ENCODE measurements at regions not wholly inside any gene's neighbourhood (a gene's known extent, or its start where the extent isn't known, plus 50 kb on each side); places are given as distances from the start of the nearest gene placed in this dataset.

- no peak for DNase-seq
Observed at GRCh38 chr18:46353460-46353859, 249.3 kb downstream of the HAUS1 start.

DNA sequence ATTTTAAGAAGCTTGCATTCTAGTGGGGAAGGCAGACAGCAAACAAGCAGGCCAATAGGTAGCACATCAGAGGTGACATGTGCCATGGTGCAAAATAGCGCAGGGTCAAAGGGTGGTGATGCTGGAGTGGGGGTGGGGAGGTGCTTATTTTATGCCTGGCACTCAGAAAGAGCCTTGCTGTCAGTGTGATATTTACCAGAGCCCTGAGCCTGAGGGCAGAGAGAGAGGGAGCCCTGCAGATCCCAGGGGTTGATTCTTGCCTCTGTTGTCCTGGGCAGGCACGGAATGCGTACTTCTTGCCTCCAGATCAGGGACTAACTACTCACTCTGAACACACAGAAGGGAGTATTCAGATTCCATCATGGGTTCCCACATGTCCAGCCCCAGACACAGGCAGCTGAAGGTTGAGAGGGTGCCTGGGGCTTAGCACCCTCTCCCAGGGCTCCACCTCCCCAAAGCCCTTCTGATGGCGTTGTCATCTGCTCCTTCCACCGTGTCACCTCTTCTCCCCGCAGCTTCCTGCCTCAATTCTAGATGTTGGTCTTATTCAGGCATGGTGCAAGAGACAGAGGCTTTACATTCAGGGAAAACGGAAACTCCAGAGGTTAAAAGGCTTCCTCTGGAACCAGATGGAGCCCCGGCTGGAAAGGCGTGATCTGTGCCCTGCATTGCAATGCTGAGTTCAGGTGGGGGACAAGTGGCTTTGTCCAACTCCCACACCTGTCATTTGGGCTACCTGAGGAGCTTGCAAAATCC lies 252.3 kb downstream of the HAUS1 start:
- no peak for DNase-seq

GRCh38 chr18:46360102-46360699 lies 256.0 kb downstream of the HAUS1 start:
- DNase-seq, result no peak

GRCh38 chr18:46360866-46361265 lies 256.7 kb downstream of the HAUS1 start:
- DNase-seq, result no peak

GRCh38 chr18:46362533-46362932 lies 258.3 kb downstream of the HAUS1 start:
- DNase-seq, result no peak

- no peak for DNase-seq
Observed at GRCh38 chr18:46364048-46364447, 259.9 kb downstream of the HAUS1 start.

- DNase-seq, result no peak
Observed at GRCh38 chr18:46366201-46366600, 262.0 kb downstream of the HAUS1 start.

- DNase-seq, result no peak
Observed at GRCh38 chr18:46366751-46367376, 262.7 kb downstream of the HAUS1 start.

DNA sequence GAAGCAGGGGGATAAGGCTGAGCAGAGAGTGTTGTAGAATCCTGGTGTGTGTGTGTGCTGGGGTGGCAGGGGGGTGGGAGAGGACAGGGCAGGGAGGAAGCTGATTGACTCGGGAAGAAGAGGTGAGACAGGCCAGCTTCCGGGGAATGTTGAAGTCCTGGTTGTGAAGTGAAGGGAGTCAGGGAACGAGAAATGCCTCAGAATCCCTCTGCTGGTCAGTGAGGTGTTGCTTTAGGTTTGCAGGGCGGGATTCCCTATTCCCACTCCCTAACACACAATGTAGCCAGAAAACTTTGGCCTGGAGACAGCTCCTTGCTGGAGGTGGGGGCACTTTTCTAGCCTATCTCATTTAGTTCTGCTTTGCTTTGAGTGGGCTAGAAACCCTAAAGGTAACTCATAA lies 265.1 kb downstream of the HAUS1 start:
- no peak for DNase-seq

GRCh38 chr18:46370898-46371297 lies 266.7 kb downstream of the HAUS1 start:
- no peak for DNase-seq

DNA sequence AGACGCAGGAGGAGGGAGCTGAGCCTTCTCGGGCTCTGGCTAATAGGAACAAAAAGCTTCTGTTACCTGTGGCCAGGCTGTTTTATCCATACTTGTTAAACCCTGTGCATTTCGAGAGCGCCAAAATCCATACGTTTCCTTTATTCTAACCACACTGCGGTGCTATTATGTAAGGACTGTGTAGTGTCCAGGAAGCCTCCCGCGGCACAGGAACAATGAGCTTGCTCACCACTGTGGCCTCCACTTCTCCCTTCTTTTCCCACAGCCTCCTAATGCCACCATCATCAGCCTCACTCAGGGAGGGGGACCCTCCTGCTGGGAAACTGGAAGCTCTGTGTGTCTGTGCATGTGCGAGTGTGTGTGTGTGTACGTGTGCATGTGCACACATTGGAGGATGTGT lies 268.5 kb downstream of the HAUS1 start:
- DNase-seq, result no peak

DNA sequence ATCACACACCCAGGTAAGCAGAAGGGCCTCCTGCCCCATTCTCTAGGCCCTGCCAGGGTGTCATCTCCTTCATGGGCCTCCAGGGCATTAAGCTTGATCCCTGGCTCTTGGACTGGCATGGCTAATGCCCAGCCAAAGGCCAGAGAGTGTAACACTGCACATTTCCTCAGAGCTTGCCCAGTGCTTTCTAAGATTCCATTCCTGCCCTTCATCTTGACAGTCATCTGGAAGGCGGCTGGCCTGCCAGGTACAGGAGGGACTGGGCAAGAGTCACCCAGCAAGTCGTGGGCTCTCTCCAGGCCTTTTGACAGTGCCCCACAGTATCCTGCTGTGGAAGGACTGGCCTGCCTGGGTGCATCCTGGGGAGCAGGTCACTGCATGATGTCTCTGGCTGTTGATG lies 268.9 kb downstream of the HAUS1 start:
- DNase-seq, result no peak

DNA sequence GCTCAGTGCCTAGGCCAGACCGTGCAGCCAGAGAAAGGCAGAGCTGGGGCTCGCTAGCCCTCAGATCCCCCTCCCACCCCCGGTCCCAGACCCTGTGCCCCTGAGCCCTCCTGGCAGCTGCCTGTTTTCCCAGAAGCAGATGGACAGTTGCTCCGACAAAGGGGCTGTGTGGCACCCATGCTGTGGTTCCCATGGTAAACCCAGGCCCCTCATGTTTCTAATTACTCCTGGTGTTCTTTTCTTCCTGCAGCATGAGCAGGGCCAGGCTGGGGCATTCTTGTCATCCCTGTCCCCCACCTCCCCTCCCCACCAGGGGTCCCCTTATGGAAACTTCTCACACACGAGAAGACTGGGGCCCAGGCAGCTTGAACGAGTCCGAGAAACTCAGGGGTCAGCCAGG lies 269.6 kb downstream of the HAUS1 start:
- DNase-seq, result no peak

DNA sequence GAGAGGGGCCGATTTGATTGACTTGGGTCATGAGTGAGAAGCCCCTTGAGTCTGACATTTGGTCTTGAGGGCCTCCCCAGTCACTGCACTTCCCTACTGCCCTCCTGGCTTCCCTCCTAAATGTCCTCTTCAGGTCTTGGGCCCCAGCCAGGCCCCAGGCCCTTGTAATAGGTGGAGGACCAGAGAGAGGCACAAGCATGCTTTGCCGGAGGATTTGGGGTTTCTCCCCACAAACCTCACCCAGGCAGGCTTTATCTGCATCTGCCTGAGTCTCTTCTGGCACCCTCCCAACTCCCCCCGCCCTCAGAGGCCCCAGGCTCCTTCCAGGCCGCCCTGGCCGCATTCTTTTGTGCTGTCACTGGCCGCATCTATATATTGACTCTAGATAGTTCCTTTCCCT lies 270.7 kb downstream of the HAUS1 start:
- DNase-seq, result no peak

GRCh38 chr18:46377557-46377956 lies 273.4 kb downstream of the HAUS1 start:
- DNase-seq, result no peak

DNA sequence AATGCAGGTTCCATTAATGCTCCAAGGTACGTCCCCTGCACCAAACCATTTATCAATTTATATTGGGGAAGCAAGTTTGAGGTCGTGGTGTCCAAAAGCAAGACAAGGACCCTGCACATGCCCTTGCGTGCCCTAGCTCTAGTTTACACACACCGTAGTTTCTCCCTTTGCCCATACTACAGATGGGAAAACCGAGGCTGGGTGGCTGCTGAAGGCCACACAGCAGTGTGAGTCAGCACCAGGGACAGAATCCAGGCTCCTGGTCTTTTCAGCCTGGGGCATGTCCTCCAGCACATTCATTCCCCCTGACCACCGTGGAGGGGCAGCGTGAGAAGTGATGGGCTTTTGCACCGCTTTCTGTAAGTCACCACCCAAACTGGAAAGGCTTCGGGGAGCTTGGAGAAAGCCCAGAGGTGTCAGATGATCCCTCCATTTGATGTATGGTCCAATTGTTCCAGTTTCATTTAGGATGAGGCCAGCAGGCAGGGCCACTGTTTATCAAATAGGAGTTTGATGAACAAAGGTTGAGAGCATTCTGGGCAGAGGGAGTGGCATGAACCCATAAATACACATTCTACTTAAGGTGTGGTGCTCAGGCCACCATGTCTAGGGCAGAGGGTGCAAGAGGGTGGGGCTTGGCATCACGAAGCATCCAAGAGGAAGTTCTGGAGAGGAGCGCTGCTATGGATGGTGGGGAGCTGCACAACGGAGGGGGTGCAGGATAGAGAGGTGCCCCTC lies 274.1 kb downstream of the HAUS1 start:
- DNase-seq, result no peak

- DNase-seq, result no peak
Observed at GRCh38 chr18:46378864-46379207, 274.7 kb downstream of the HAUS1 start.

GRCh38 chr18:46379323-46379950 lies 275.3 kb downstream of the HAUS1 start:
- no peak for DNase-seq

DNA sequence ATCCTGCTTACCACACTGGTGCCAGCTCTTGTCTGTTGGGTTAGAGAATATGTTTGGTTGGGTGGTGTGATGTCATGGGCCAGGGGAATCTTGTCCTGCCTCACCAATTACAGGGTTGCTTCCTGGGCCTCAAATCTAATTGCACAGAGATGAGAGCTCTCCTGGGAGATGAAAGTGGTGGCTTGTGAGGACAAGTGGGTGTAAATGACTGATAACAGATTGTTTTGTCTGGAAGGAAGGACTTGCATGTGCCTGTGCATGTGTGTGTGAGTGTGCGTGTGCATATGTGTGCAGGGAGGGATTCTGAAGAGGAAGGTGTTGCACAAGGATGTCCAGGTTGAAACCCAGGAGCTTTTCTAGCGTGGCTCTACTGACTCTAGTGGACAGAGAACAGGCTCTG lies 271.9 kb downstream of the LOXHD1 start:
- DNase-seq, result no peak

DNA sequence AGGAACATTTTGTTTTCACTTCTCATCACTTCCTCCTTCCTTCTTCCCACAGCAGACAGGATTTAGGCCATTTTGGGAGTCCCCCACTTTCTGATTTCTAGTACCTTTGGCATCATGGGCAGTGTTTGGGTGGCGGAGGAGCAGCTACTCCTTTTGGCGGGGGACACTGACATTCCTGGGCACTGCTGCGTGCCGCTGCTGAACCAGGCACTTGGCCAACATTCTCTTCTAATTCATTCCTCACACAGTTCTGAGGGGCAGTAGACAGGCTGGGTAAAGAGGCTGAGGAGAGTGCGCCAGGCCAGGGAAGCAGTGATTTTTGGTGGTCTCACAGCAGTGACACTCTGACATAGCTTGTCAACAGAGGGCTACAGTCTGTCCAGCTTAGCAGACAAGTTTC lies 270.2 kb downstream of the LOXHD1 start:
- DNase-seq, result no peak

GRCh38 chr18:46387441-46388131 lies 269.4 kb downstream of the LOXHD1 start:
- no peak for DNase-seq

- no peak for DNase-seq
Observed at GRCh38 chr18:46388286-46388685, 268.7 kb downstream of the LOXHD1 start.

DNA sequence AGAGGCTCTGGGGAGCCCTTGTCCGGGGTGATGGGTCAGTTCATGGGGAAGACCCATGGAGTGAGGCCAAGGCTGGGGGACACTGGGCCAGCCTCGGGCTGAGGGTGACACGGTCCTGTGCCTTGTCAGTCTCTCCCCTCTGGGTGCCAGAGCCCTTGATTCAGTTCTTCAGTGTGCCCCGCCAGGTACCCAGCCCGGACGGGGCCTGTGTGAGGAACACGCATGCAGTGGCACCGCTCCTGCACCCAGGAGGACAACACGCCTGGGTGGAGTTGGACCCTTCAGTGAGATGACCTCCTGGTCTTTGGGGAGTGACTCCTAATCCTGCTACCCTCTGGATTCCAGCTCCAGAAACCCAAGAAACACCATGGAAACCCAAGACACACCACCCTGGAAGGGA lies 264.4 kb downstream of the LOXHD1 start:
- DNase-seq, result no peak
